Liver (tissue), 3 donors: ENCODE measurements at regions not wholly inside any gene's neighbourhood (a gene's known extent, or its start where the extent isn't known, plus 50 kb on each side); places are given as distances from the start of the nearest gene placed in this dataset.

Source experiments
- GABPA ChIP-seq, 2 donors: IDR thresholded peaks in 1 of 2; conservative IDR thresholded peaks in 1 of 2; 2 replicates each; pipeline ENCODE4 v1.6.1; 2016; ENCODE audit warnings: antibody characterized with exemption in 2 of 2, mild to moderate bottlenecking in 1 of 2, moderate library complexity in 1 of 2
- HNF4A ChIP-seq, 2 donors: conservative IDR thresholded peaks; 2 replicates each; pipeline ENCODE4 v1.6.1; 2016; ENCODE audit warnings: antibody characterized with exemption in 2 of 2, mild to moderate bottlenecking in 2 of 2
- SP1 ChIP-seq: IDR thresholded peaks from 2 replicates; pipeline ENCODE4 v1.6.1; 2018; ENCODE audit warnings: antibody characterized with exemption, mild to moderate bottlenecking
- TF ChIP-seq, protein P1 (sequence below): fragments of 150-350 bp; IDR thresholded peaks from 2 replicates; pipeline ENCODE4 v1.5.1; 2017; ENCODE audit warnings: improper control_type of control experiment, low read depth, low read length; ENCODE audit not compliant: missing input control
- donor health status: healthy.
- donor health status: healthy.

DNA sequence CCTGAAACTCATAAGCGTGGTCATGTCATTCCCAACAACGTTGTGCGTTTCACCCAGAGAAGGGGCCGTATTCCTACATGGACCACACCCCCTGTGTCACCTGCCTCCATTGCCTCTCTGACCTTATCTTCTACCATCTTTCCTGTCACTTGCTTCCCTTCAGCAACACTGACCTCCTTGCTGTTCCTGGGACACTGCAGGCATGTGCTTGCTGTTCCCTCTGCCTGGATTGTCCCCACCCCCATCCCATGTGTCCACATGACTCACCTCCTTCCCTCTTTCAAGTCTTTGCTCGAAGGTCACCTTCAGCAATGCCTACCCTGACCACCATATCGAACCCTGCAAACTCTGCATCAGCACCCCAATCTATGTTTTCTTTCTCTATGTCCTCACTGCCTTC, 133.2 kb upstream of the ZNF618 start:
- TF ChIP-seq HNF4A (conservative IDR thresholded peaks at IDR 0.05) = no peak
- no peak for TF ChIP-seq SP1
- TF ChIP-seq, protein P1, sequence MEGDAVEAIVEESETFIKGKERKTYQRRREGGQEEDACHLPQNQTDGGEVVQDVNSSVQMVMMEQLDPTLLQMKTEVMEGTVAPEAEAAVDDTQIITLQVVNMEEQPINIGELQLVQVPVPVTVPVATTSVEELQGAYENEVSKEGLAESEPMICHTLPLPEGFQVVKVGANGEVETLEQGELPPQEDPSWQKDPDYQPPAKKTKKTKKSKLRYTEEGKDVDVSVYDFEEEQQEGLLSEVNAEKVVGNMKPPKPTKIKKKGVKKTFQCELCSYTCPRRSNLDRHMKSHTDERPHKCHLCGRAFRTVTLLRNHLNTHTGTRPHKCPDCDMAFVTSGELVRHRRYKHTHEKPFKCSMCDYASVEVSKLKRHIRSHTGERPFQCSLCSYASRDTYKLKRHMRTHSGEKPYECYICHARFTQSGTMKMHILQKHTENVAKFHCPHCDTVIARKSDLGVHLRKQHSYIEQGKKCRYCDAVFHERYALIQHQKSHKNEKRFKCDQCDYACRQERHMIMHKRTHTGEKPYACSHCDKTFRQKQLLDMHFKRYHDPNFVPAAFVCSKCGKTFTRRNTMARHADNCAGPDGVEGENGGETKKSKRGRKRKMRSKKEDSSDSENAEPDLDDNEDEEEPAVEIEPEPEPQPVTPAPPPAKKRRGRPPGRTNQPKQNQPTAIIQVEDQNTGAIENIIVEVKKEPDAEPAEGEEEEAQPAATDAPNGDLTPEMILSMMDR = no peak
- no peak for TF ChIP-seq GABPA (IDR thresholded peaks at IDR 0.05 in 1 of 2, conservative IDR thresholded peaks at IDR 0.05 in 1 of 2)
